ENCODE measurements at regions not wholly inside any gene's neighbourhood (a gene's known extent, or its start where the extent isn't known, plus 50 kb on each side); places are given as distances from the start of the nearest gene placed in this dataset.

DNA sequence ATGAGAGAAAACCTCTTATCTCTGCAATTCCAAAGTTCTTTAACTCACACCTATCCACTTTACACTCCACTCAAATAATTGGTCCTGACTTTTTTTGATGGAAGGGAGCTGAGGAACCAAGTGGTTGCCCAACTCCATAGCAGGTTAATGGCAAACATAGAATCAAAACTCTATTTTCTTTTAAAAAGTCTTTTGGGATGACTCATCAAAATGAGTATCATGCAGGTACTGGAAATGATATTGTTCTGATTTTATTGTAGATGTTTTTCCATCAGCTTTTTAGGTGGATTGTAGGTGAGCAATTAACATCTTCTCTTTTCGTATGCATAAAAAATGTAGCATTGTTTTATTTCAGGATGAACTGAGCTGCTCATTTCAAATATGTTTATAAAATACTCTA, 239.5 kb downstream of the SATB1 start:
- TF ChIP-seq, protein P1, sequence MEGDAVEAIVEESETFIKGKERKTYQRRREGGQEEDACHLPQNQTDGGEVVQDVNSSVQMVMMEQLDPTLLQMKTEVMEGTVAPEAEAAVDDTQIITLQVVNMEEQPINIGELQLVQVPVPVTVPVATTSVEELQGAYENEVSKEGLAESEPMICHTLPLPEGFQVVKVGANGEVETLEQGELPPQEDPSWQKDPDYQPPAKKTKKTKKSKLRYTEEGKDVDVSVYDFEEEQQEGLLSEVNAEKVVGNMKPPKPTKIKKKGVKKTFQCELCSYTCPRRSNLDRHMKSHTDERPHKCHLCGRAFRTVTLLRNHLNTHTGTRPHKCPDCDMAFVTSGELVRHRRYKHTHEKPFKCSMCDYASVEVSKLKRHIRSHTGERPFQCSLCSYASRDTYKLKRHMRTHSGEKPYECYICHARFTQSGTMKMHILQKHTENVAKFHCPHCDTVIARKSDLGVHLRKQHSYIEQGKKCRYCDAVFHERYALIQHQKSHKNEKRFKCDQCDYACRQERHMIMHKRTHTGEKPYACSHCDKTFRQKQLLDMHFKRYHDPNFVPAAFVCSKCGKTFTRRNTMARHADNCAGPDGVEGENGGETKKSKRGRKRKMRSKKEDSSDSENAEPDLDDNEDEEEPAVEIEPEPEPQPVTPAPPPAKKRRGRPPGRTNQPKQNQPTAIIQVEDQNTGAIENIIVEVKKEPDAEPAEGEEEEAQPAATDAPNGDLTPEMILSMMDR (IDR thresholded peaks at IDR 0.05): no peak
- TF ChIP-seq POLR2A (IDR thresholded peaks at IDR 0.05): no peak

Measured in ovary (tissue), 3 donors.